Thyroid gland (tissue), 4 donors: ENCODE measurements at regions not wholly inside any gene's neighbourhood (a gene's known extent, or its start where the extent isn't known, plus 50 kb on each side); places are given as distances from the start of the nearest gene placed in this dataset.

Experiments
- POLR2A ChIP-seq, 2 donors: fragments of 450-650 bp; IDR thresholded peaks; one replicate each; pipeline ENCODE4 v1.6.1; 2017; ENCODE audit warnings: antibody characterized with exemption in 2 of 2, mild to moderate bottlenecking in 2 of 2, moderate library complexity in 1 of 2
- TF ChIP-seq, protein P1 (sequence below), 6 experiments: fragments of 200-600 bp in 3 of 6; fragments of 450-650 bp in 3 of 6; sonication (generic) in 3 of 6; IDR thresholded peaks; one replicate each; pipeline ENCODE4 v1.5.1; 2016 to 2019; ENCODE audit warnings: antibody characterized with exemption in 6 of 6, mild to moderate bottlenecking in 2 of 6, inconsistent platforms in 1 of 6, moderate library complexity in 1 of 6

GRCh38 chr6:74167976-74168375, 472.0 kb downstream of the CD109 start:
- TF ChIP-seq, protein P1, sequence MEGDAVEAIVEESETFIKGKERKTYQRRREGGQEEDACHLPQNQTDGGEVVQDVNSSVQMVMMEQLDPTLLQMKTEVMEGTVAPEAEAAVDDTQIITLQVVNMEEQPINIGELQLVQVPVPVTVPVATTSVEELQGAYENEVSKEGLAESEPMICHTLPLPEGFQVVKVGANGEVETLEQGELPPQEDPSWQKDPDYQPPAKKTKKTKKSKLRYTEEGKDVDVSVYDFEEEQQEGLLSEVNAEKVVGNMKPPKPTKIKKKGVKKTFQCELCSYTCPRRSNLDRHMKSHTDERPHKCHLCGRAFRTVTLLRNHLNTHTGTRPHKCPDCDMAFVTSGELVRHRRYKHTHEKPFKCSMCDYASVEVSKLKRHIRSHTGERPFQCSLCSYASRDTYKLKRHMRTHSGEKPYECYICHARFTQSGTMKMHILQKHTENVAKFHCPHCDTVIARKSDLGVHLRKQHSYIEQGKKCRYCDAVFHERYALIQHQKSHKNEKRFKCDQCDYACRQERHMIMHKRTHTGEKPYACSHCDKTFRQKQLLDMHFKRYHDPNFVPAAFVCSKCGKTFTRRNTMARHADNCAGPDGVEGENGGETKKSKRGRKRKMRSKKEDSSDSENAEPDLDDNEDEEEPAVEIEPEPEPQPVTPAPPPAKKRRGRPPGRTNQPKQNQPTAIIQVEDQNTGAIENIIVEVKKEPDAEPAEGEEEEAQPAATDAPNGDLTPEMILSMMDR (IDR thresholded peaks at IDR 0.05), result no peak
- no peak for TF ChIP-seq POLR2A (IDR thresholded peaks at IDR 0.05)
